Body of pancreas (tissue), 4 donors: ENCODE measurements at regions not wholly inside any gene's neighbourhood (a gene's known extent, or its start where the extent isn't known, plus 50 kb on each side); places are given as distances from the start of the nearest gene placed in this dataset.

Experiments used
- ATAC-seq: fragments of 150-250 bp; one replicate; pipeline ENCODE4 v1.9.1; 2016
- DNase-seq, 4 donors: peaks; one replicate each; pipeline ENCODE4 v3.0.0-alpha.2; 2019
- H3K27ac ChIP-seq, 4 donors: fragments of 200-600 bp; sonication (generic); 1 replicate in 3 of 4; 2 replicates in 1 of 4; pipeline versions ENCODE4 v1.5.1 to v1.6.1; 2016 to 2019; ENCODE audit warnings: mild to moderate bottlenecking in 1 of 4, mixed read lengths in 1 of 4, moderate library complexity in 1 of 4
- H3K27me3 ChIP-seq, 2 donors: fragments of 200-600 bp; sonication (generic); one replicate each; pipeline ENCODE4 v1.6.0; 2016; ENCODE audit warnings: mild to moderate bottlenecking in 1 of 2
- H3K36me3 ChIP-seq, 2 donors: fragments of 200-600 bp; sonication (generic); replicated peaks in 1 of 2; 2 replicates each; pipeline ENCODE4 v1.5.1; 2016; ENCODE audit warnings: low read depth in 2 of 2; ENCODE audit not compliant: insufficient read depth in 1 of 2
- H3K4me1 ChIP-seq: fragments of 200-600 bp; sonication (generic); one replicate; pipeline ENCODE4 v1.6.0; 2016
- H3K4me3 ChIP-seq, 2 donors: fragments of 200-600 bp; sonication (generic); 1 replicate in 1 of 2; 2 replicates in 1 of 2; pipeline ENCODE4 v1.5.1; 2016 to 2019
- H3K9me3 ChIP-seq, 3 donors: fragments of 200-600 bp; sonication (generic); 1 replicate in 2 of 3; 2 replicates in 1 of 3; pipeline ENCODE4 v1.5.1; 2016
- CTCF ChIP-seq, 7 experiments: fragments of 450-650 bp in 4 of 7; fragments of 200-600 bp in 3 of 7; sonication (generic) in 3 of 7; IDR thresholded peaks; one replicate each; pipeline ENCODE4 v1.5.1; 2016 to 2019; ENCODE audit warnings: antibody characterized with exemption in 7 of 7
- POLR2A ChIP-seq, 3 donors: fragments of 450-650 bp; IDR thresholded peaks; one replicate each; pipeline ENCODE4 v1.6.1; 2016; ENCODE audit warnings: antibody characterized with exemption in 3 of 3, mild to moderate bottlenecking in 2 of 3
- WGBS, 2 donors: methylation state at CpG; one replicate each; pipeline ENCODE4 v1.1.5; 2017; 5-methylcytosine and 5-hydroxymethylcytosine counted together
- intact Hi-C: fragments of 100-400 bp; cut with DNase I; formaldehyde crosslinking; loops from one replicate; pipeline ENCODE4 v1.15.1; 2023

GRCh38 chr13:83547043-83547442 lies 335.2 kb downstream of the SLITRK1 start:
- Histone ChIP-seq H3K4me1 (no peaks in the 10 kb centered on the region), H3K27me3 (no peaks in the 10 kb centered on the region), H3K9me3 (no peaks in the 10 kb centered on the region), H3K4me3 (no peak overlapping the region), H3K36me3 (no peaks in the 10 kb centered on the region), H3K27ac (no peak overlapping the region)
- intact Hi-C loops = no loop called here
- DNase-seq (no peak), ATAC-seq (no peak)
- WGBS, 2 donors = 38% methylated on average over 1 of the region's 1 CpG
- no peak for TF ChIP-seq POLR2A (IDR thresholded peaks at IDR 0.05)
- no peak for TF ChIP-seq CTCF (IDR thresholded peaks at IDR 0.05)

- no peak for DNase-seq
- TF ChIP-seq CTCF (IDR thresholded peaks at IDR 0.05) = no peak
- TF ChIP-seq POLR2A (IDR thresholded peaks at IDR 0.05) = no peak
- H3K27me3 ChIP-seq = no peaks in the 10 kb centered on the region
- 69 to 85% methylated on average over 2 of the region's 2 CpGs for WGBS, 2 donors
- no peak for ATAC-seq
- H3K4me1 ChIP-seq = no peaks in the 10 kb centered on the region
- H3K9me3 ChIP-seq = no peaks in the 10 kb centered on the region
- H3K27ac ChIP-seq = no peak overlapping the region
- intact Hi-C loops = no loop called here
- H3K36me3 ChIP-seq = no peaks in the 10 kb centered on the region
- H3K4me3 ChIP-seq = no peak overlapping the region
These were observed 335.8 kb downstream of the SLITRK1 start for GRCh38 chr13:83546476-83546875.

- no peak for ATAC-seq
- no peak for DNase-seq
- WGBS, 2 donors = 75 to 77% methylated on average over 2 of the region's 2 CpGs
- Histone ChIP-seq H3K36me3 (no peaks in the 10 kb centered on the region), H3K27me3 (no peaks in the 10 kb centered on the region), H3K9me3 (no peaks in the 10 kb centered on the region), H3K4me3 (no peak overlapping the region), H3K27ac (no peak overlapping the region), H3K4me1 (no peaks in the 10 kb centered on the region)
- TF ChIP-seq POLR2A (IDR thresholded peaks at IDR 0.05) (no peak), CTCF (IDR thresholded peaks at IDR 0.05) (no peak)
- intact Hi-C loops = no loop called here
These were observed 343.6 kb downstream of the SLITRK1 start for GRCh38 chr13:83538636-83539035.

DNA sequence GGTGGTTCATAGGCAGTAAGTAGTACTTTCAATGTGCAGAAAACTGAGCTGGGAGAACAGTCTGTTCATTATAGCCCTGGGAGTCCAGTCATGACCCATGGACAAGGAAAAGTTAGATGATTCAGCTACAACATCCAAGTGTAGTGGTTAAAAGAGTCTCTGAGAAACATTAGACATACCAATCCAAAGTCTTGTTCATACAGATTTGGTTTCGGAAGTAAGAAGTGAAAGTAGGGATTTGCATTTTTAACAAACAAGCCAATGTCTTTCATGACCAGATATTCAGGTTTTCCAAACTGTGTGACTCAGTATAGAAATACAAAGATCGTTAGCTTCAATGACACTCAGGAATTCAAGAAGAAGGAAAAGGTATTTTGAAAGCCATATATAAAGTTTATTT lies 345.3 kb downstream of the SLITRK1 start:
- Histone ChIP-seq H3K9me3 (no peaks in the 10 kb centered on the region), H3K36me3 (no peaks in the 10 kb centered on the region), H3K4me3 (no peak overlapping the region), H3K27me3 (no peaks in the 10 kb centered on the region), H3K4me1 (no peaks in the 10 kb centered on the region), H3K27ac (no peak overlapping the region)
- intact Hi-C loops = no loop called here
- TF ChIP-seq CTCF (IDR thresholded peaks at IDR 0.05) (no peak), POLR2A (IDR thresholded peaks at IDR 0.05) (no peak)
- WGBS, 2 donors = 79 to 86% methylated on average over 2 of the region's 2 CpGs
- ATAC-seq (no peak), DNase-seq (no peak)

DNA sequence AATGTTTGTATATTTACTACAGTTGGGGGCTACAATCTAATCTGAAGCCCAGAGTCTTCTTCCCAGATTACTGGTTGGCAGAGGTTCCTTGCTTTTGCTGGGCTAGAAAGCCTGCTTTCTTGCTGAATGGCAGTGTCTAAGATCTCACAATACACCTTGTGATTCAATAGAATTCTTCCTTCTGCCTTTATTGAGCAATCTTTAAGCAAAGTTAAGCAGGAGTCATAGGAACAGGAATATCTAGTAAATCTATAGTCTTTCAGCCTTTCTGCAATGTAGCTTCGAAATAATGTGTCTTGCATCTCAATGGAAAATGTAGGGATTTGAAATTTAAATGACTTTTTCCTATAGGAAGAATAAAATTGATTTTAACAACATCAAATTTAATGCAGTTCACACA lies 346.1 kb downstream of the SLITRK1 start:
- DNase-seq = no peak
- intact Hi-C loops = no loop called here
- H3K9me3 ChIP-seq = no peaks in the 10 kb centered on the region
- ATAC-seq = no peak
- TF ChIP-seq CTCF (IDR thresholded peaks at IDR 0.05) (no peak), POLR2A (IDR thresholded peaks at IDR 0.05) (no peak)
- H3K27ac ChIP-seq = no peak overlapping the region
- no peak overlapping the region for H3K4me3 ChIP-seq
- 53 to 58% methylated on average over 1 of the region's 1 CpG for WGBS, 2 donors
- H3K36me3 ChIP-seq = no peaks in the 10 kb centered on the region
- no peaks in the 10 kb centered on the region for H3K4me1 ChIP-seq
- H3K27me3 ChIP-seq = no peaks in the 10 kb centered on the region
